ENCODE measurements at regions not wholly inside any gene's neighbourhood (a gene's known extent, or its start where the extent isn't known, plus 50 kb on each side); places are given as distances from the start of the nearest gene placed in this dataset.

- no peak for DNase-seq
Measured at GRCh38 chr3:31232055-31233025, 300.4 kb upstream of the STT3B start.

GRCh38 chr3:31234145-31234544 is 298.6 kb upstream of the STT3B start:
- DNase-seq: no peak

- no peak for DNase-seq
Measured at GRCh38 chr3:31235062-31235700, 297.5 kb upstream of the STT3B start.

GRCh38 chr3:31237887-31238286 is 294.8 kb upstream of the STT3B start:
- DNase-seq: no peak

- no peak for DNase-seq
Measured at GRCh38 chr3:31240013-31240412, 292.7 kb upstream of the STT3B start.

- no peak for DNase-seq
Measured at GRCh38 chr3:31240466-31240865, 292.3 kb upstream of the STT3B start.

- no peak for DNase-seq
Measured at GRCh38 chr3:31240874-31241273, 291.9 kb upstream of the STT3B start.

- no peak for DNase-seq
Measured at GRCh38 chr3:31241533-31241932, 291.2 kb upstream of the STT3B start.

- DNase-seq: no peak
Measured at GRCh38 chr3:31242026-31242960, 290.4 kb upstream of the STT3B start.

GRCh38 chr3:31244929-31245817 is 287.6 kb upstream of the STT3B start:
- DNase-seq: no peak

- DNase-seq: no peak
Measured at GRCh38 chr3:31246293-31247062, 286.2 kb upstream of the STT3B start.

GRCh38 chr3:31247063-31247447 is 285.7 kb upstream of the STT3B start:
- DNase-seq: no peak

- DNase-seq: no peak
Measured at GRCh38 chr3:31247850-31248562, 284.7 kb upstream of the STT3B start.

GRCh38 chr3:31248563-31248992 is 284.1 kb upstream of the STT3B start:
- no peak for DNase-seq

- no peak for DNase-seq
Measured at GRCh38 chr3:31249545-31249944, 283.2 kb upstream of the STT3B start.

- DNase-seq: no peak
Measured at GRCh38 chr3:31250116-31250777, 282.5 kb upstream of the STT3B start.

GRCh38 chr3:31251083-31251482 is 281.6 kb upstream of the STT3B start:
- no peak for DNase-seq

- DNase-seq: no peak
Measured at GRCh38 chr3:31252216-31253185, 280.2 kb upstream of the STT3B start.

GRCh38 chr3:31253782-31254181 is 278.9 kb upstream of the STT3B start:
- no peak for DNase-seq
